ENCODE measurements at regions not wholly inside any gene's neighbourhood (a gene's known extent, or its start where the extent isn't known, plus 50 kb on each side); places are given as distances from the start of the nearest gene placed in this dataset.

DNA sequence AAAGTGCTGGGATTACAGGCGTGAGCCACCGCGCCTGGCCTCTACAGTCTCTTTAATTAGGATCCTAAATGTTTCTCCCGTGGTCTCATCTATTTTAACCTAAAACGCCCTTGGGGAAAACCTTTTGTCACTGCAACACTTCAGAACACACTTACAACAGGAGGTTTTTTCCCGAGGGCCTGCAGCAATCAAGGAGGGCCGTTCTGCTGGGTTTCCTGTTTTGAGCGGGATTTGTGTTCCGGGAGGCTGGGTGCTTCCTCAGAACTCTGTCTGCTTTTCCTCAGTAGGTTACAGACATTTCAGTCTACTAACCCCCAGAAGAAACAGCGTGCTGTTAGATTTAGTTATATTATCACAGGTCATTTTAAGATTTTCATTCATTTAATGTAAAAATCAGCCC lies 65.4 kb upstream of the IRX4 start:
- no peaks in the 10 kb centered on the region for H3K4me1 ChIP-seq (replicated peaks)
- no peak for TF ChIP-seq POLR2AphosphoS5 (IDR thresholded peaks at IDR 0.05)
- no peak for TF ChIP-seq CTCF (IDR thresholded peaks at IDR 0.05)
- no peak for TF ChIP-seq POLR2A (IDR thresholded peaks at IDR 0.05)
- H3K36me3 ChIP-seq, result no peaks in the 10 kb centered on the region
- peak overlapping the region in 1 of 2 donors; percentile 17 for H3K27ac ChIP-seq
- intact Hi-C loops (cut with DNase I), result no loop called here
- no peak overlapping the region for H3K4me3 ChIP-seq
- WGBS, result 74% methylated on average over 10 of the region's 10 CpGs
- no peaks in the 10 kb centered on the region for H3K27me3 ChIP-seq (replicated peaks; ENCODE audit: insufficient read depth)
- no peak for DNase-seq (ENCODE audit: low spot score)
- H3K9me3 ChIP-seq, result no peaks in the 10 kb centered on the region

- intact Hi-C loops (cut with DNase I), result no loop called here
- TF ChIP-seq POLR2A (IDR thresholded peaks at IDR 0.05) (no peak), POLR2AphosphoS5 (IDR thresholded peaks at IDR 0.05) (no peak)
- Histone ChIP-seq H3K4me1 (replicated peaks) (no peaks in the 10 kb centered on the region), H3K9me3 (no peaks in the 10 kb centered on the region), H3K4me3 (no peak overlapping the region), H3K27ac (no peak overlapping the region), H3K27me3 (replicated peaks; ENCODE audit: insufficient read depth) (no peaks in the 10 kb centered on the region), H3K36me3 (no peaks in the 10 kb centered on the region)
- no peak for DNase-seq (ENCODE audit: low spot score)
- 76% methylated on average over 13 of the region's 13 CpGs for WGBS
These were observed 64.1 kb upstream of the IRX4 start for GRCh38 chr5:1946776-1947175.

GRCh38 chr5:1946122-1946677 lies 63.5 kb upstream of the IRX4 start:
- TF ChIP-seq POLR2A (IDR thresholded peaks at IDR 0.05) (no peak), POLR2AphosphoS5 (IDR thresholded peaks at IDR 0.05) (no peak), CTCF (IDR thresholded peaks at IDR 0.05) (no peak)
- intact Hi-C loops (cut with DNase I), result no loop called here
- H3K27ac ChIP-seq, result no peak overlapping the region
- 92% methylated on average over 17 of the region's 17 CpGs for WGBS
- no peaks in the 10 kb centered on the region for H3K36me3 ChIP-seq
- no peaks in the 10 kb centered on the region for H3K27me3 ChIP-seq (replicated peaks; ENCODE audit: insufficient read depth)
- no peak for DNase-seq (ENCODE audit: low spot score)
- H3K4me3 ChIP-seq, result no peak overlapping the region
- H3K4me1 ChIP-seq (replicated peaks), result no peaks in the 10 kb centered on the region
- H3K9me3 ChIP-seq, result no peaks in the 10 kb centered on the region

DNA sequence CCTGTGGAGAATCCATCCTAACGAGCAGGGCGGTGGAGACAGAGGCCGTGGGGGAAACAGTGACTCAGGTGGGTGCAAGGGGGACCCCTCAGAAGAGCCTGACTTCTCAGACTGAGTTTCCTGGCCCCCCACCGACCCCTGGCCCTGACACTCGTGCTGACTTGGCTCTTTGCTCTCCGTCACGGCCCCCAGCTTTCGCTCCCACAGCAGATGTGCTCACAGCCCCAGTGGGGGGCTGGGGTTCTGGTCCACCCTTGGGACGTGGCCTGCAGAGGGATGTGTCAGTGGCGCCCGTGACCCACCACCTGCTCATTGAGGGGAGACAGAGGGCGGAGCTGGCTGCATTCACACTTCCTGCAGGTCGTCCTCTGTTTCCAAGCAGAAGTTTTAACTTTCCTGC lies 62.9 kb upstream of the IRX4 start:
- no peak for DNase-seq (ENCODE audit: low spot score)

GRCh38 chr5:1944408-1944807 lies 61.7 kb upstream of the IRX4 start:
- Histone ChIP-seq H3K36me3 (no peaks in the 10 kb centered on the region), H3K27me3 (replicated peaks; ENCODE audit: insufficient read depth) (no peaks in the 10 kb centered on the region), H3K9me3 (no peaks in the 10 kb centered on the region), H3K4me1 (replicated peaks) (no peaks in the 10 kb centered on the region), H3K4me3 (no peak overlapping the region), H3K27ac (no peak overlapping the region)
- intact Hi-C loops (cut with DNase I), result no loop called here
- no peak for TF ChIP-seq POLR2A (IDR thresholded peaks at IDR 0.05)
- no peak for TF ChIP-seq POLR2AphosphoS5 (IDR thresholded peaks at IDR 0.05)
- TF ChIP-seq CTCF (IDR thresholded peaks at IDR 0.05), result no peak
- 82% methylated on average over 10 of the region's 10 CpGs for WGBS
- no peak for DNase-seq (ENCODE audit: low spot score)

More for the DNA sequence above, 62.9 kb upstream of the IRX4 start:
- H3K4me3 ChIP-seq, result no peak overlapping the region
- WGBS, result 90% methylated on average over 13 of the region's 13 CpGs
- H3K36me3 ChIP-seq, result no peaks in the 10 kb centered on the region
- H3K27ac ChIP-seq, result no peak overlapping the region
- TF ChIP-seq CTCF (IDR thresholded peaks at IDR 0.05) (no peak), POLR2AphosphoS5 (IDR thresholded peaks at IDR 0.05) (no peak), POLR2A (IDR thresholded peaks at IDR 0.05) (no peak)
- no peaks in the 10 kb centered on the region for H3K4me1 ChIP-seq (replicated peaks)
- no peaks in the 10 kb centered on the region for H3K27me3 ChIP-seq (replicated peaks; ENCODE audit: insufficient read depth)
- intact Hi-C loops (cut with DNase I), result no loop called here
- no peaks in the 10 kb centered on the region for H3K9me3 ChIP-seq
